Fibroblast of the aortic adventitia (primary cell): ENCODE measurements at regions not wholly inside any gene's neighbourhood (a gene's known extent, or its start where the extent isn't known, plus 50 kb on each side); places are given as distances from the start of the nearest gene placed in this dataset.
"Not testable (repeated sequence)": the region's sequence is repeated elsewhere in the genome, so short reads cannot be mapped to it uniquely, and the experiment has no call there.

ENCODE experiments used
- DNase-seq: peaks from one replicate; pipeline ENCODE4 v3.0.0-alpha.2; 2010; ENCODE audit warnings: low read depth
- H3K4me3 ChIP-seq: 2 replicates; pipeline ENCODE4 v1.5.1; 2011; ENCODE audit warnings: low read depth, mild to moderate bottlenecking, control low read depth, low read length, moderate library complexity
- TF ChIP-seq, protein P1 (sequence below): IDR thresholded peaks from 2 replicates; pipeline ENCODE4 v1.5.1; 2011; ENCODE audit warnings: mild to moderate bottlenecking, low read length, control low read depth, inconsistent platforms; ENCODE audit not compliant: insufficient read depth

GRCh38 chr15:20348900-20349773 is 192.5 kb downstream of the GOLGA6L6 start:
- H3K4me3 ChIP-seq, result no peak overlapping the region
- TF ChIP-seq, protein P1, sequence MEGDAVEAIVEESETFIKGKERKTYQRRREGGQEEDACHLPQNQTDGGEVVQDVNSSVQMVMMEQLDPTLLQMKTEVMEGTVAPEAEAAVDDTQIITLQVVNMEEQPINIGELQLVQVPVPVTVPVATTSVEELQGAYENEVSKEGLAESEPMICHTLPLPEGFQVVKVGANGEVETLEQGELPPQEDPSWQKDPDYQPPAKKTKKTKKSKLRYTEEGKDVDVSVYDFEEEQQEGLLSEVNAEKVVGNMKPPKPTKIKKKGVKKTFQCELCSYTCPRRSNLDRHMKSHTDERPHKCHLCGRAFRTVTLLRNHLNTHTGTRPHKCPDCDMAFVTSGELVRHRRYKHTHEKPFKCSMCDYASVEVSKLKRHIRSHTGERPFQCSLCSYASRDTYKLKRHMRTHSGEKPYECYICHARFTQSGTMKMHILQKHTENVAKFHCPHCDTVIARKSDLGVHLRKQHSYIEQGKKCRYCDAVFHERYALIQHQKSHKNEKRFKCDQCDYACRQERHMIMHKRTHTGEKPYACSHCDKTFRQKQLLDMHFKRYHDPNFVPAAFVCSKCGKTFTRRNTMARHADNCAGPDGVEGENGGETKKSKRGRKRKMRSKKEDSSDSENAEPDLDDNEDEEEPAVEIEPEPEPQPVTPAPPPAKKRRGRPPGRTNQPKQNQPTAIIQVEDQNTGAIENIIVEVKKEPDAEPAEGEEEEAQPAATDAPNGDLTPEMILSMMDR, result no peak
- DNase-seq, result no peak

DNA sequence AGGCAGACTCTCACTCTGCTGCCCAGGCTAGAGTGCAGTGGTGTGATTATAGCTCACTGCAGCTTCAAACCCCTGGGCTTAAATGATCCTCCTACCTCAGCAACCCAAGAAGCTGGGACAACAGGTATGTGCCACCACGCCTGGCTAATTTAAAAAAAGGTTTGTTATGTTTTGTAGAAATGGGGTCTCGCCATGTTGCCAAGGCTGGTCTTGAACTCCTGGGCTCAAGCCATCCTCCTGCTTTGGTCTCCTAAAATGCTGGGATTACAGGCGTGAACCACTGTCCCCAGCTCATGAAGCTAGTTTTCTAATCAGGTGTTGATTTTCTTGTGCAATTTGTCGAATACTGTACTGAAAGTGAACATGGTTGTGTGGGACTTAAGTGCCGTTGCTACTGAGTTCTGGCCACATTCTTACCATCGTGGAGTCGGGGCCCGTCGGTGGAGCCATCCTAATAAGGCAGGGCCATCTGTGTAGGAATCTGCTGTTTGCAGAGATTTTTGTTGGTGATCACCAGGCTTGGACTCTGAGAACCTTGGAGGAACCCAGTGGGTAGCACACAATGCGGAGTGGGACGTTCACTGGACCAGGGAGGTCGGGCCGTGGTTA is 193.2 kb downstream of the GOLGA6L6 start:
- no peak overlapping the region for H3K4me3 ChIP-seq
- TF ChIP-seq, protein P1, result no peak
- no peak for DNase-seq

- TF ChIP-seq, protein P1, result no peak
- H3K4me3 ChIP-seq, result no peak overlapping the region
- DNase-seq, result no peak
Measured at GRCh38 chr15:20346082-20346805, 195.4 kb downstream of the GOLGA6L6 start.

GRCh38 chr15:20345401-20345958 is 196.1 kb downstream of the GOLGA6L6 start:
- TF ChIP-seq, protein P1, result no peak
- no peak for DNase-seq

GRCh38 chr15:20344601-20345400 is 196.8 kb downstream of the GOLGA6L6 start:
- no peak for DNase-seq
- TF ChIP-seq, protein P1, result no peak
- no peak overlapping the region for H3K4me3 ChIP-seq

More at GRCh38 chr15:20345401-20345958, 196.1 kb downstream of the GOLGA6L6 start:
- no peak overlapping the region for H3K4me3 ChIP-seq

DNA sequence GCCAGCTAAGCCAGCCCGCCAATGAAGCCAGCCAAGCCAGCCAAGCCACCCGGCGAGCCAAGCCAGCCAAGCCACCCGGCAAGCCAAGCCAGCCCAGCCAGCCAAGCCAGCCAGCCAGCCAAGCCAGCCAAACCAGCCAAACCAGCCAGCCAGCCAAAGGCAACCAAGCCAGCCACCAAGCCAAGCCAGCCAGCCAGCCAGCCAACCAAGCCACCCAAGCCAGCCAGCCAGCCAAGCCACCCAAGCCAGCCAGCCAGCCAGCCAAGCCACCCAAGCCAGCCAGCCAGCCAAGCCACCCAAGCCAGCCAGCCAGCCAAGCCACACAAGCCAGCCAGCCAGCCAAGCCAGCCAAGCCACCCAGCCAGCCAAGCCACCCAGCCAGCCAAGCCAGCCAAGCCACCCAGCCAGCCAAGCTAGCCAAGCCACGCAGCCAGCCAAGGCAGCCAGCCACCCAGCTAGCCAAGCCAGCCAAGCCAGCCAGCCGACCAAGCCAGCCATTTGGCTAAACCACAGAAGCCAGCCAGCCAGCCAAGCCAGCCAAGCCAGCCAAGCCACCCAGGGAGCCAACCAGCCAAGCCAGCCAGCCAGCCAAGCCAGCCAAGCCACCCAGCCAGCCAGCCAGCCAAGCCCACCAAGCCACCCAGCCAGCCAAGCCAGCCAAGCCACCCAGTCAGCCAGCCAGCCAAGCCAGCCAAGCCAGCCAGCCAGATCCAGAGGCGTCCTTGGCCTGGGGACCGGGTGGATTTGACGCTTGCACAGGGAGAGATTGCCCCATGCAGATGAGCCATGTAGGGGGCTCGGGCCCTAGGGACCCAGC is 198.0 kb downstream of the GOLGA6L6 start:
- not testable (repeated sequence) for H3K4me3 ChIP-seq, DNase-seq

DNA sequence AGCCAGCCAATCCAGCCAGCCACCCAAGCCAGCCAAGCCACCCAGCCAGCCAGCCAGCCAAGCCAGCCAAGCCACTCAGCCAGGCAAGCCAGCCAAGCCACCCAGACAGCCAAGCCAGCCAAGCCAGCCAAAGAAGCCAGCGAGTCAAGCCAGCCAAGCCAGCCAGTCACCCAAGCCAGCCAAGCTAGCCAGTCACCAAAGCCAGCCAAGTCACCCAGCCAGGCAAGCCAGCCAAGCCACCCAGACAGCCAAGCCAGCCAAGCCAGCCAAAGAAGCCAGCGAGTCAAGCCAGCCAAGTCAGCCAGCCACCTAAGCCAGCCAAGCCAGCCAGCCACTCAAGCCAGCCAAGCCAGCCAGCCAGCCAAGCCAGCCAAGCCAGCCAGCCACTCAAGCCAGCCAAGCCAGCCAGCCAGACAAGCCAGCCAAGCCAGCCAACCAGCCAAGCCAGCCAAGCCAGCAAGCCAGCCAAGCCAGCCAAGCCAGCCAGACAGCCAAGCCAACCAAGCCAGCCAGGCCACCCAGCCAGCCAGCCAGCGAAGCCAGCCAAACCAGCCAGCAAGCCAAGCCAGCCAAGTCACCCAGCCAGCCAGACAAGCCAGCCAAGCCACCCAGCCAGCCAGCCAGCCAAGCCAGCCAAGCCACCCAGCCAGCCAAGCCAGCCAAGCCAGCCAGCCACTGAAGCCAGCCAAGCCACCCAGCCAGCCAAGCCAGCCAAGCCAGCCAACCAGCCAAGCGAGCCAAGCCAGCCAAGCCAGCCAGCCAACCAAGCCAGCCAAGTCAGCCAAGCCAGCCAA is 198.8 kb downstream of the GOLGA6L6 start:
- not testable (repeated sequence) for DNase-seq, H3K4me3 ChIP-seq
